ENCODE measurements at regions not wholly inside any gene's neighbourhood (a gene's known extent, or its start where the extent isn't known, plus 50 kb on each side); places are given as distances from the start of the nearest gene placed in this dataset.

- peak; percentile 96 for DNase-seq
Observed at GRCh38 chr9:87122947-87123685, 175.8 kb upstream of the GAS1 start.

- DNase-seq: no peak
Observed at GRCh38 chr9:87123830-87124229, 176.5 kb upstream of the GAS1 start.

- DNase-seq: no peak
Observed at GRCh38 chr9:87125819-87126218, 178.5 kb upstream of the GAS1 start.

GRCh38 chr9:87127543-87127942, 180.2 kb upstream of the GAS1 start:
- no peak for DNase-seq

GRCh38 chr9:87127978-87128614, 180.8 kb upstream of the GAS1 start:
- DNase-seq: peak; percentile 63

- DNase-seq: no peak
Observed at GRCh38 chr9:87128844-87129493, 181.7 kb upstream of the GAS1 start.

GRCh38 chr9:87135074-87135473, 187.8 kb upstream of the GAS1 start:
- DNase-seq: no peak

GRCh38 chr9:87137718-87138117, 190.4 kb upstream of the GAS1 start:
- DNase-seq: no peak

GRCh38 chr9:87138128-87139040, 191.1 kb upstream of the GAS1 start:
- no peak for DNase-seq

- DNase-seq: no peak
Observed at GRCh38 chr9:87139099-87139730, 191.9 kb upstream of the GAS1 start.

- DNase-seq: no peak
Observed at GRCh38 chr9:87140142-87140541, 192.8 kb upstream of the GAS1 start.

GRCh38 chr9:87140605-87141109, 193.4 kb upstream of the GAS1 start:
- DNase-seq: peak; percentile 77

GRCh38 chr9:87141124-87141523, 193.8 kb upstream of the GAS1 start:
- DNase-seq: no peak

GRCh38 chr9:87146933-87147332, 199.6 kb upstream of the GAS1 start:
- no peak for DNase-seq

- DNase-seq: no peak
Observed at GRCh38 chr9:87147839-87148238, 200.5 kb upstream of the GAS1 start.

- DNase-seq: peak; percentile 78
Observed at GRCh38 chr9:87148331-87149104, 201.2 kb upstream of the GAS1 start.

GRCh38 chr9:87149799-87150198, 202.5 kb upstream of the GAS1 start:
- DNase-seq: peak; percentile 84

- no peak for DNase-seq
Observed at GRCh38 chr9:87152256-87152655, 204.9 kb upstream of the GAS1 start.

- DNase-seq: no peak
Observed at GRCh38 chr9:87156247-87156646, 208.9 kb upstream of the GAS1 start.

- no peak for DNase-seq
Observed at GRCh38 chr9:87157366-87158031, 210.2 kb upstream of the GAS1 start.

- DNase-seq: no peak
Observed at GRCh38 chr9:87158765-87159164, 211.5 kb upstream of the GAS1 start.
